Neural progenitor cell (in vitro differentiated cells): ENCODE measurements at regions not wholly inside any gene's neighbourhood (a gene's known extent, or its start where the extent isn't known, plus 50 kb on each side); places are given as distances from the start of the nearest gene placed in this dataset.

Source experiments
- CTCF ChIP-seq: fragments of 200-600 bp; sonication (generic); IDR thresholded peaks from 2 replicates; pipeline ENCODE4 v1.5.1; 2017; ENCODE audit warnings: antibody characterized with exemption, mild to moderate bottlenecking
- EZH2 ChIP-seq: fragments of 200-600 bp; sonication (generic); IDR thresholded peaks from 2 replicates; pipeline ENCODE4 v1.6.1; 2017; ENCODE audit warnings: antibody characterized with exemption, mild to moderate bottlenecking, moderate library complexity
- EZH2phosphoT487 ChIP-seq: fragments of 200-600 bp; sonication (generic); IDR thresholded peaks from 2 replicates; pipeline ENCODE4 v1.6.1; 2017; ENCODE audit warnings: antibody characterized with exemption

GRCh38 chr15:66966256-66966655 lies 99.1 kb upstream of the SMAD3 start:
- TF ChIP-seq CTCF = peak; percentile 34
- no peak for TF ChIP-seq EZH2phosphoT487
- TF ChIP-seq EZH2 = no peak
